GM18517 (cell line): ENCODE measurements at regions not wholly inside any gene's neighbourhood (a gene's known extent, or its start where the extent isn't known, plus 50 kb on each side); places are given as distances from the start of the nearest gene placed in this dataset.
"Not testable (repeated sequence)": the region's sequence is repeated elsewhere in the genome, so short reads cannot be mapped to it uniquely, and the experiment has no call there.

Experiments
- ATAC-seq: cut with Tn5 transposase; IDR thresholded peaks from one replicate; pipeline ENCODE4 v1.9.1; 2021; ENCODE audit warnings: mild to moderate bottlenecking, moderate library complexity; ENCODE audit not compliant: unreplicated experiment

GRCh38 chr6:167661552-167662044, 165.1 kb upstream of the AFDN start:
- ATAC-seq, result no peak

DNA sequence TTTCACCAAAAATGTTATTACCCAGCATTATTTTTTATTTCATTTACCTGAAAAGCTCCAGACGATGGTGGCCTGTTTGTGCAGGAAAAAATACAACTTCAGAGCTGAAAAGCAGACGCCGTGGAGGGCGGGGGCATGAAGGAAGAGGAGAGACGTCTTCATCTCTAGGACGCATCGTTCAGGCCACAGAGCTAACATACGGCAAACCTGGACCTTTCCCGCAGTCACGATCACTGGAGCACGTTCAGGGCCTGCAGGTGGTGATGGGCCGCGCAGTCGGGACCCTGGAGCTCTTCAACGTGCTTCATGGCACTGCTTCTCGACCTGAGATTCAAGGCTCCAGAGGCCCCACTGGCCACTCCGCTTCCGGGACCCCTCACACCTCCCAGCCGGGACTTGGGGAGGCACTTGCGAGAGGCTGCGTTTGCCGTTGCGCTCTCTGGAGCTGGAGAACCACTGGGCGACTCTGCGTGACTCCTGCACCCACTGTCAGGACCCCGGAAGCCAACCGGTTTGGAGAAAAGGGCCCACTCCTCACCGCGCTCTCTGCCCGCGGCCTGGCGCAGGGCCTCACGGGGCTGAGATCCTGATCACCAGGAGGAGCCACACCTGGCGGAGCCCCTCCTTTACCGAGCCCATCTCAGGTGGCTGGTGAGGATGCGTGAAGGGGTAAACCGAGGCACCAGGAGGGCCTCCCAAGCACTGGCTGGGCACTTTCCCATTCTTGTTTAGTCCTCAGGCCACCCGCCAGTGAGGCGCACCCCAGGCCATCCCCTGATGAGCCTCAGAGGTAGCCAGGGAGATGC, 164.4 kb upstream of the AFDN start:
- ATAC-seq, result no peak

DNA sequence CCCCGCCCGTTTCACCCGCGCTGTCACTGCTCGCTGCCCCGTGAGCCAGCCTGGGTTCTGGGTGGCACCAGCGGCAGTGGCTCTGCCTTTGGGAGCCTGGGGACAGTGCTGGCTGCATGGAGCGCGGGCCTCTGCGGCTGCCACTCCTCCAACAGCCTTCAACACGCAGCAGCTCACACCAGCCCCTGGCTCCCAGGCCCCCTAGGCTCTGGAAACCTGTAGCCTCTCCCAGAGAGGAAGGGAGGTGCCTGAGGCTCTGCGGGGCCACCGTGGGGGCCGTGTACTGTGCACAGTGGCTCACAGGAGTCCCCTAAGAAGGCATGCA, 163.9 kb upstream of the AFDN start:
- ATAC-seq, result no peak

- ATAC-seq, result no peak
Measured at GRCh38 chr6:167663316-167663715, 163.4 kb upstream of the AFDN start.

- ATAC-seq, result no peak
Measured at GRCh38 chr6:167663784-167664443, 162.8 kb upstream of the AFDN start.

GRCh38 chr6:167664678-167665660, 161.7 kb upstream of the AFDN start:
- ATAC-seq, result no peak

DNA sequence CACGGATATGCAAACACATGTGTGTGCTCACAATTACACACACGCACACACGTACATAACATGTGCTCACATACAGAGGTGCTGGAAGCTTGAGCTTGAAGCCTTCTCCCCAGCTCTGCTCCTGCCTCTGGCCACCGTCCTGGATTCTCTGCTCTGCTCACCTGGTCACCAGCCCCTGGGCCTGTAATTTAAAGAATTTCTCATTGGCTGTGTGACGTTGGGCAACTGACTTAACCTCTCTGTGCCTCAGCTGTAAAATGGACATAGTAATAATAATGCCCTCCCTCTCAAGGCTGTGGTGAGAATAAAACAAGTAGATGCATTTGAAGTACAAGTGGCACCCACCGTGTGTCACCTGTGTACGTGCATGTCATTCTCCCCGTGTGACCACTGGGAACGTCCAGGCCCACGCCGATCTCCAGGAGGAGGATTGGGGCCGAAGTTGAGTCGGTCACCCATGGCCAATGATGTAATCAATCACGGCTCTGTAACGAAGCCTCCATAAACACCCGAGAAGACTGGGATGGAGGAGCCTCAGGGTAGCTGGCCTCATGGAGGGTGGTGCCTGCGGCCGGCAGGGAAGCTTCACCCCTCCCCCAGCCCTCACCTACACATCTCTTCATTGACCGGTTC, 160.9 kb upstream of the AFDN start:
- no peak for ATAC-seq

- no peak for ATAC-seq
Measured at GRCh38 chr6:167666571-167667203, 160.0 kb upstream of the AFDN start.

- ATAC-seq, result no peak
Measured at GRCh38 chr6:167667204-167668018, 159.3 kb upstream of the AFDN start.

- no peak for ATAC-seq
Measured at GRCh38 chr6:167668019-167668753, 158.5 kb upstream of the AFDN start.

GRCh38 chr6:167668754-167669552, 157.8 kb upstream of the AFDN start:
- no peak for ATAC-seq

DNA sequence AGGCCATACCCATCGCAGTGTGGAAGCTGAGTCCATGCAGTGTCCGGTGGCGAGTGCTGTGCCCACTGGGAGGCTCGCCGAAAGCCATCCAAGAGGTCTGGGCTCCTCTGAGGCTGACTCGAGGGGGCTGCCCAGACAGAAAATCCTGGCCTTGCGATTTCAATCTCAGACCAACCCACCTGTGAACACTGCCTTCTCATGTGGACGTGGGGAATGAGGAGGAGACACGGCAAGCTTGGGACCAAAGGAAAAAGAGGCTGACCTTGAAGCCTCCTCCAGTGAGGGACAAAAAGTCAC, 157.2 kb upstream of the AFDN start:
- no peak for ATAC-seq

DNA sequence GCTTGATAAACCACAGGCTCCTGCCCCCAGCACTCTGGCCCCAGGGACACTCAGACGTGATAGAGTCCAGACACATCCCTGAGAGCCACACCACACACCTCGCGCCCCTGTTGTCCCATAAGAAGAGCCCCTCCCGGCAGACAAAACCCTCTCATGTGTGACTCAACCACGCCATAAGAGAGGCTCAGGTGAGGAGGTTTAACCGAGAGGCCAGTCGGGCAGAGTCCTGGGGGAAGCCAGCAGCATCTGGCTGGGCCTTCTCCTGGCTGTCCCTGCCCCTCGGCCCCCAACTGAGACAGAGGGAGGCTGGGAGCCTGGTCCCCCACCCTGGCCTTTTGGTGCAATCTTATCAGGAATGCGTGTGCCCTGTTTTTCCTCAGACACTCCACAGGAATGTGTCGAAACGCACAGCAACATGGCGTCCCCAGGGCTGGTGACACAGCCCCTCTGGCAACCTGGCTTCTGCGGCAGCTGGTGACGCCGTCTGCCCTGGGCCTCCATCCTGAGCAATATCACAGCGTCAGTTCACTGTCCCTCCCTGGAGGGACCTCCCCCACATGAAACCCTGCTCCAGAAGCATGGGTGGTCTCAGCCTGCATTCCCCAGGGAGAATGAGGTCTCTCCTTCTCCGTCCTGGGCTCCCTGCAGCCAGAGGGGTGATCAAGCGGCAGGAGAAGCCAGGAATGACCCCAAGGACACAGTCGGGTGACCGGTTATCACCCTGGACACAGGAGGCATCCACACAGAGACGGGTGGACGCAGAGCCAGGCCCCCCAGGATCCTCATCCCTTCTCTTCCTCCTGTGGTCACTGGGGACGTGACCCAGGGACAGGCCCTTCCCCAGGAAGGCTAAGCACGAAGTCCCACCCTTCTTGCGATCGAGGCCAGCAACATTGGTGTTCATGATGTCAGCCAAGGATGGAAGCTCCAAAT, 156.6 kb upstream of the AFDN start:
- no peak for ATAC-seq

GRCh38 chr6:167670938-167671338, 155.8 kb upstream of the AFDN start:
- no peak for ATAC-seq

DNA sequence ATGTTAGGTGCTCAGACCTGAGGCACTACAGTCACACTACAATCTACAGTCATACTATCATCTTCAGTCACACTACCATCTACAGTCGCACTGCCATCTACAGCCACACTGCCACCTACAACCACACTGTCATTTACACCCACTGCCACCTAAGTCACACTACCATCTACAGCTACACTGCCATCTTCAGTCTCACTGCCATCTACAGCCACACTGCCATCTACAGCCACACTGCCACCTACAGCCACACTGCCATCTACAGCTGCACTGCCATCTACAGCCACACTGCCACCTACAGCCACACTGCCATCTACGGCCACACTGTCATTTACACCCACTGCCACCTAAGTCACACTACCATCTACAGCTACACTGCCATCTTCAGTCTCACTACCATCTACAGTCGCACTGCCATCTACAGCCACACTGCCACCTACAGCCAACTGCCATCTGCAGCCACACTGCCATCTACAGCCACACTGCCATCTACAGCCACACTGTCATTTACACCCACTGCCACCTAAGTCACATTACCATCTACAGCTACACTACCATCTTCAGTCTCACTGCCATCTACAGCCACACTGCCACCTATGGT, 155.2 kb upstream of the AFDN start:
- ATAC-seq, result not testable (repeated sequence)

DNA sequence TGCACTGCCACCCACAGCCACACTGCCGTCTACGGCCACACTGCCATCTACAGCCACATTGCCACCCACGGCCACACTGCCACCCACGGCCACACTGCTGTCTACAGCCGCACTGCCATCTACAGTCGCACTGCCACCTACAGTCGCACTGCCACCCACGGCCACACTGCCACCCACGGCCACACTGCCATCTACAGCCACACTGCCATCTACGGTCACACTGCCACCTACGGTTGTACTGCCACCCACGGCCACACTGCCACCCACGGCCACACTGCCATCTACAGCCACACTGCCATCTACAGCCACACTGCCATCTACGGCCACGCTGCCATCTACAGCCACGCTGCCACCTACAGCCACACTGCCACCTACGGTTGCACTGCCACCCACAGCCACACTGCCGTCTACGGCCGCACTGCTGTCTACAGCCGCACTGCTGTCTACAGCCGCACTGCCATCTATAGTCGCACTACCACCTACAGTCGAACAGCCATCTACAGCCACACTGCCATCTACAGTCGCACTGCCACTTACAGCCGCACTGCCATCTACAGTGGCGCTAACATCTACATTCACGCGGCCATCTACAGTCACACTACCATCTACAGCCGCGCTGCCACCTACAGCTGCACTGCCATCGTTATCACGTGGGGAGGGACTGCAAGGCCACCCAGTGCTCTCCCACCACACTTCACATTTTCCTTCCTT, 154.6 kb upstream of the AFDN start:
- ATAC-seq, result no peak
